Mucosa of descending colon (tissue), 3 donors: ENCODE measurements at regions not wholly inside any gene's neighbourhood (a gene's known extent, or its start where the extent isn't known, plus 50 kb on each side); places are given as distances from the start of the nearest gene placed in this dataset.

Experiments used
- ATAC-seq: fragments of 200-7000 bp; cut with Tn5 transposase; one replicate; pipeline ENCODE4 v1.9.1; 2020; ENCODE audit warnings: mild to moderate bottlenecking, moderate library complexity
- DNase-seq, 3 donors: peaks; one replicate each; pipeline ENCODE4 v3.0.0-alpha.2; 2020
- H3K36me3 ChIP-seq: fragments of 200-600 bp; one replicate; pipeline ENCODE4 v1.8.0; 2021; ENCODE audit warnings: low read depth, mild to moderate bottlenecking
- H3K4me1 ChIP-seq: fragments of 200-600 bp; one replicate; pipeline ENCODE4 v1.8.0; 2021; ENCODE audit warnings: low read depth, mild to moderate bottlenecking
- H3K4me3 ChIP-seq: fragments of 200-600 bp; one replicate; pipeline ENCODE4 v1.8.0; 2021; ENCODE audit warnings: mild to moderate bottlenecking
- H3K9me3 ChIP-seq: fragments of 200-600 bp; one replicate; pipeline ENCODE4 v1.8.0; 2021; ENCODE audit warnings: mild to moderate bottlenecking
- CTCF ChIP-seq: fragments of 200-600 bp; IDR thresholded peaks from one replicate; pipeline ENCODE4 v1.8.0; 2022; ENCODE audit warnings: antibody characterized with exemption, mild to moderate bottlenecking
- intact Hi-C, 2 donors: fragments of 100-400 bp; cut with DNase I in 1 of 2; cut with micrococcal nuclease in 1 of 2; formaldehyde crosslinking; loops; one replicate each; pipeline versions ENCODE4 v1.11.0 to v1.11.1; 2022; cut with DNase I, micrococcal nuclease
- donor health status: DM: no; HTN: no; CAD: no; lungs with moderate emphysema.
- donor health status: DM: no; HTN: no; CAD: no.
- donor health status: DM: no; HTN: yes; CAD: no.

DNA sequence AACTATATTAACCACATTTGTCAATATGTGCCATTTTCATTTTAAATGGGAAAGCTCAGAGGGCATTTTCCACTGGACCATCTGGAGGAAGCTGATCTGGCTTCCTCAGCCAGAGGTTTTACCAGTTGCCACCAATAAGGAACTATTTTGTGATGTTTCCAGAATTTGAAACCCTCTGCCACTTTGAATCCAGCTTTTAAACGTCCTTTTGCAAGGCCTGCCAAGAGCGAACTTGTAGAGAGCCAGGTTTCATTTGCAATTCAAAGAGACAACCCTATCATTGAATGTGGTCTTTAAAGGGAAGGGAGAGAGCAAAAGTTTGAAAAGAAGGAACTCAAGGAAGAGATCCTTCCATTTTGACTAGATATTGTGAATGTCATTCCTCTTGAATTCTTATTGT lies 123.3 kb upstream of the CHL1 start:
- no peak for DNase-seq

GRCh38 chr3:74676-75243 lies 121.8 kb upstream of the CHL1 start:
- DNase-seq (no peak), ATAC-seq (peak; percentile 16)
- Histone ChIP-seq H3K4me3 (no peak overlapping the region), H3K9me3 (no peaks in the 10 kb centered on the region), H3K4me1 (no peaks in the 10 kb centered on the region), H3K36me3 (no peaks in the 10 kb centered on the region)
- TF ChIP-seq CTCF = no peak
- intact Hi-C loops = no loop called here

More for the DNA sequence above, 123.3 kb upstream of the CHL1 start:
- H3K4me1 ChIP-seq = no peaks in the 10 kb centered on the region
- H3K36me3 ChIP-seq = no peaks in the 10 kb centered on the region
- intact Hi-C loops = no loop called here
- H3K9me3 ChIP-seq = no peaks in the 10 kb centered on the region
- no peak for ATAC-seq
- TF ChIP-seq CTCF = no peak
- no peak overlapping the region for H3K4me3 ChIP-seq

- no peak for DNase-seq
- TF ChIP-seq CTCF = no peak
- Histone ChIP-seq H3K4me3 (no peak overlapping the region), H3K36me3 (no peaks in the 10 kb centered on the region), H3K9me3 (no peaks in the 10 kb centered on the region), H3K4me1 (no peaks in the 10 kb centered on the region)
- ATAC-seq = peak; percentile 26
- intact Hi-C loops = no loop called here
These were observed 121.3 kb upstream of the CHL1 start for GRCh38 chr3:75260-75659.

DNA sequence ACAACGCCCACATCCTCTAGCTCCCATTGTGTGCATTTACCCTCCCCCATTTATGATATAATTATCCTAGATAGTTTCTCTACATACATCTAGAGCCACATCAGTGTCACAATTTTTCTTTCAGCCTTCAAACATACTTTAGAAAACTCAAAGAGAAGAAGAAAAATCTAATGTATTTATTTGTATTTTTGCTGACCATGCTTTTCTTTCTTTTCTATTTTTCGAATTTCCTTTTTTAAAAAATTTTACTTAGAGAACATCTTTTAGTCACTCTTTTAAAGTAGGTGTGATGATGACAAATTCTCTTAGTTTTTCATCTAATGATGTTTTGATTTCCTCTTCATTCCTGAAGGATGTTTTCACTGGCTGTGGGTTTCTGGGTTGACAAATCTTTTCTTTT lies 117.0 kb upstream of the CHL1 start:
- H3K36me3 ChIP-seq = no peaks in the 10 kb centered on the region
- no peak overlapping the region for H3K4me3 ChIP-seq
- H3K4me1 ChIP-seq = no peaks in the 10 kb centered on the region
- intact Hi-C loops = no loop called here
- DNase-seq (no peak), ATAC-seq (no peak)
- H3K9me3 ChIP-seq = no peaks in the 10 kb centered on the region
- TF ChIP-seq CTCF = no peak

DNA sequence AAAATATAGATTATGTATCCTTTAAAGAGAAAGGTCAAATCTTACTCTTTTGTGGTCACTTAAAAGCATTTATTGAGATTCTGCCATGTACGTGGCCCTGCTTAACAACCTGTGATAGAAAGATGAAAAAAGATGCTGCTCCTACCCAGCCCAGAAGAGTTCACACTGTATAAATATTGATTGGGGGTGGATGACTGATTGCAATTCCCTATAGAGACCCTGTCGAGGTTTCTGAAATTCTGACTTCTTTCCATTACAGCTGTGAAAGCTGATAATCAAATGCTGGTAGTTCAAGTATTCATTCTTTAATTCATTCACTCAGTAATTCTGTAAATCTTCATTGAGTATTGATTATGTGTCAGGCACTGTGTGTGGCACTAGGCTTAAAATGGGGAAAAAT lies 114.1 kb upstream of the CHL1 start:
- Histone ChIP-seq H3K4me1 (no peaks in the 10 kb centered on the region), H3K4me3 (no peak overlapping the region), H3K9me3 (no peaks in the 10 kb centered on the region), H3K36me3 (no peaks in the 10 kb centered on the region)
- intact Hi-C loops = no loop called here
- DNase-seq = no peak
- ATAC-seq = no peak
- no peak for TF ChIP-seq CTCF

- DNase-seq (no peak), ATAC-seq (no peak)
- Histone ChIP-seq H3K9me3 (no peaks in the 10 kb centered on the region), H3K4me1 (no peaks in the 10 kb centered on the region), H3K4me3 (no peak overlapping the region), H3K36me3 (no peaks in the 10 kb centered on the region)
- no peak for TF ChIP-seq CTCF
- intact Hi-C loops = no loop called here
These were observed 113.5 kb upstream of the CHL1 start for GRCh38 chr3:83096-83495.
